Activated naive CD4-positive, alpha-beta T cell treated with anti-CD3 and anti-CD28 coated beads, Interleukin-2, amount 50 U/mL, for 16 hours (primary cell): ENCODE measurements at regions not wholly inside any gene's neighbourhood (a gene's known extent, or its start where the extent isn't known, plus 50 kb on each side); places are given as distances from the start of the nearest gene placed in this dataset.
"Not testable (repeated sequence)": the region's sequence is repeated elsewhere in the genome, so short reads cannot be mapped to it uniquely, and the experiment has no call there.

Experiments
- DNase-seq: peaks from one replicate; pipeline ENCODE4 v3.0.0-alpha.2; 2020

DNA sequence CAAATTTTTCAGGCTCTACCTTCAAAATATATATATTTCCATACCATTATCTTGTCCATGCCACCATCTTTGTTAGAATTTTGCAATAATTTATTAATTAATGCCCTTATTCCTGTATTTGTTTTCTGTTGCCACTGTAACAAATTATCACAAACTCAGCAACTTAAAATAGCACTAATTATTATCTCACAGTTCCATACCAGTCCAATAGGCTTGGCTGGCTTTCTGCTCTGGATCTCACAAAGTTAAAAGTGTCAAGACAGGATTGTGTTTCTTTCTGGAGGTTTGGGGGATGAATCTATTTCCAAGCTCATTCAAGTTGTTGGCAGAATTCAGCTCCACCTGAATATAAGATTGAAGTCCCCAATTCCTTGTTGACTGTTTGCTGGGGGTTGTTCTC is 58.6 kb upstream of the SLC38A4 start:
- no peak for DNase-seq

DNA sequence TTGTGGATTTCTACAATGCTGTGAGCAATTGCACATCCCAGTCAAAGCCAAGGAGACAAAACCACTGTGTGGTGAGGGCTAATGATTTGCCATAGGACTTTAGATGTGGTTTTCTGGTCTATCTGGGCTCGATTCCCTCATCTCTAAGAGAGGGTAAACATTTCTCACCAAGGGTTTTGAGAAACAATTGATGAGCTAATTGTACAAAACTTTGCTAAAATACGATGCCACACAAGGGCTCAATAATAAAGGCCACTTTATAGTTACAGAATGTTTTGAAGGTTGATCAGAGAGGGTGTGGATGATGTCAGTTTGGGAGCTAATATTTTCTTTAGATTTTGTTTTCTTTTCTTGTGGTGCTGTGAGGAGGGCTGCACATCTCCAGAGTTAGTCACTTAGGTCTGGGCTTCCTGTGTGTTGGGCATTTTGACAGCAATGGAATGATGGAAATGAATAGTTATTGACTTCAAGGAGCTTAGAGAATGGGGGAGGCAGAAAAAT is 60.8 kb upstream of the SLC38A4 start:
- no peak for DNase-seq

DNA sequence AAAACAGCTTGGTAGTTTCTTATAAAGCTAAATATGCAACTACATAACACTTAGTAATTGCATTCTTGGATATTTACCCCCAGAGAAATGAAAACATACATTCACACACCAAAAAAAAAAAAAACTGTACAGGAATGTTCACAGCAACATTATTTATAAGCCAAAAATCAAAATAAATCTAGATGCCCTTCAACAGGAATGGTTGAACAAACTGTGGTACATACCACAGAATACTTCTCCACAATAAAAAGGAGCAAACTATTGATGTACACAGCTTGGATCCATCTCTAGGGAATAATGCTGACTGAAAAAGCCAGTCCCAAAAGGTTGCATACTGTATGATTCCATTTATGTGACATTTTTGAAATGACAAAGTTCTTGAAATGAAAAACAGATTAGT is 62.1 kb upstream of the SLC38A4 start:
- DNase-seq: no peak

DNA sequence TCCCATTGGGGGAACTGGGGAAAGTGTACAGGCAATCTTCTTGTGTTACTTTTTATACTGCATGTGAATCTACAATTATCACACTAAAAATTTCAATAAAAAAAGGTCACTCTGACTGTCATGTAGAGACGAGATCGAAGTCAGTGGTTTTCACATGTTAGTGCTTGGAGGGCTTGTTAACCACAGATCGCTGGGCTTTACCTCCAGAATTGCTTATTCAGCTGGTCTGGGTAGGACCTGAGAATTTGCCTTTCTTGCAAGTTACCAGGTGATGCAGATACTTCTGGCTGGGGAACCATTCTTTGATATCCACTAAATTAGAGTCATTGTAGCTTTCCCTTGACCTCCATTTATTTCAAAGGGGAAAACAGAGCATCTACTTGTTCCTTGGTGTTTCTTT is 62.8 kb upstream of the SLC38A4 start:
- DNase-seq: no peak

DNA sequence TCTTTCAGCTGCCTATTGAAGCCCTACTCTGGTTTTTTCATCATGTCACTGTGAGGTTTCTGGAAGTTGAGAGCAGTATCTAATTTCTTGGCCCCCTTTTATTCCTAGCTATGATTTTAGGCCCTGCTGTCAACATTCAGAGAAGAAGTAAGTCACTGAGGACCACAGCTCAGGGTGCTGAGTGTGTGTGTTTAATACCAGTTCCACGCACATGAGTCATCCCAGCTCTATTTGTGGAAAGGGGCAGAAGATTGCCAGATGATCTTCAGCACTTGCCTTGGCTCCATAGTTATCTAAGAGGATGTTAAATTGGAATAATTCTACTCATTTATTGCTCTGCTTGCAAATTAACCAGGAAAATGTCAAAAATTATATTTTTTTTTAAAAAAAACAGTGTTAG is 65.5 kb upstream of the SLC38A4 start:
- DNase-seq: no peak

DNA sequence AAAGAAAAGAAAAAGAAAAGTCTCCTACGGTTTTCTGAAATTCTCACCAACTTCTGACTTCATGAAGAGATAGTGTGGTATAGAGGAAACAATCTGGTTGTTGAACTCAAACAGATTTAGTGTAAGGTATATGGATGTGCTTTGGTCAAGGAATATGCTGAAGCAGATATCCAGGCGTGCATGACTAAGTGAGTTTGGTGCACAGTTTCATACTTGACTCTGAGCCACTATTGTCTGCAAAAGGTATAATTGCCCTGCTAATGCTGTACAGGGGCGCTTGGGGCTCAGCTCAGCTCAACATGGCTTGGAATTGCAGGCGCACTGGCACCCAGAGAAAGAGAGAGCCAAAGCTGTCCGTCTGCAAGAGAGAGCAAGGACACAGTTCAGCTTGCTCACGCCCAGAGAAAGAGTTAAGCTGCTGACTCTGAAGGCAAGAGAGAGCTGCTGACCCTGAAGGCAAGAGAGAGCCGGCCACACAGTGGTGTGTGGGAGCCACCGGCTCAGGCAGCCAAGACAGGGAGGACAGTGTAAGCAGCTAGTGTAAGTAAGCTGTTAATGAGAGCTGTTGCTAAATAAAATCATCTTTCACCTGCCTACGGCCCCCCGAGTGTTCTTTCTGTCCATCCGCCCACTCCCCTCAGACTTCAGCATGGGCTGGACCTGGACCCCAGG is 66.4 kb upstream of the SLC38A4 start:
- DNase-seq: no peak

DNA sequence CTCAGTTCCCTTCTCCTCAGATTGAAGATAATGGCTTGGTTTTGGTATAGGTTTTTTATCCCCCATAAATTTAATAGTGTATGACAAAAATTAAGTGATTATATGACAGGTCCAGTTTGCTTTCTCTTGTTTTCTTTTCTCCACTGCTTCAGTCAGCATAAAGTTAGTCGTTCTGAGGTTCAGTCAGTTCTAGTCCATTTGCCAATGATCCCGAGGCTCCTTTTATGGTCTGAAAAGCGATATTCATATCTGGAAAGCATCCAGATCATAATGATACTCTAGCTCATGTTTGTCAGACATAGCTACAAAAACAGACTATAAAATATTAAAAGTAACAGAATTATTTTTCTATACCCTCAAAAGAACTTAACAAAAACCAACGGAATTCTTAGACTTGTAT is 67.1 kb upstream of the SLC38A4 start:
- DNase-seq: no peak

DNA sequence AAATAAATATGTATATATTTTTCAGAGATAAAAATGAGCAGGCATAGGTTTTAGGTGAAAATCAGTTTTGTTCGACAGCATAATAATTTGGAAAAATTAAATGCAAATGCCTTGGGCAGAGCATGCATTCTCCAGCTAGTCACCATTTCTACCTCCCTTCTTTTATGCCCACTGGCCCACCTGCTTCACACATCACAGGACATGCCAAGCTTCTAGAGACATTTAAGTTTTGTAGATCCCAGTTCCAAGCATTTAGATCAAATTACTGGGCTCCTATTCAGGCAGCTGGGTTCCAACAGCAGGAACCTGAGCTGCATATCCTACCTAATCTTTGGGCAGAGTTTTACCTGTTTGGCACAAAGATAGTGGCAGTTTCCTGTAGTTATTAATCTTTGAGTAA is 67.6 kb upstream of the SLC38A4 start:
- no peak for DNase-seq

DNA sequence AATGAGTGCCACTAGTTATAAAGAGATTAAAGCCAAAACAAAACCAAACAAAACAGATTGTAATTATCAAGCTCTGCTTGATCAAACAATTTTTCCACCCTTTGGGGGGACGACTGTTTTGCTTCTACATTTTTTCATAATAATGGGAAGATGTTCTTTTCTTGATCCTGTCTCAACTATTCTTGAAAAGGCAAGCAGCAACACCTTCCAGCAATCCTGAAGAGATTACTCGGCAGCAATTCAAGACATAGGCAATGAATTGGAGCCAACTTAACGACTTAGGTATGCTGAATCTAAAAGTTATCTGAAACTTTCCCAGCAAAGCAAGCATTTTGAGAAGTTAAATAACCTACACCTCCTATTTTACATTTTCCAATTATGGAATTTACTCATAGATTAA is 69.9 kb upstream of the SLC38A4 start:
- DNase-seq: no peak

DNA sequence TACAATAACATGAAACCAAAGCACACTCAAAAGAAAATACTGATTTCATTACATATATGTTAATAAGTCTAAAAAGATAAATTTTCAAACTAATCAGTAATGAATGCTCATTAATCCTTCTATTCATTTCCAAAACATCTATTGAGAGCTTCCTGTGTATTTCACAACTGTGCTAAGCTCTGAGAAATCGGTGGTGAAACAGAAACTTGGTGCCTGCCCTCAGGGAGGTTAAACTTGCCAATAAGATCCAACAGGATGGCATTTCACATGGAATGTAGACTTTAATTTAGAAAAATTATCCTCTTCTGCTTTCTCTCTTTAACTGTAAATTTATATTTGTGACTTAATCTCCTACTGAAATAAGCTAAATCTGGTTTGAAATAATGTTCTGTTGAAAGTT is 70.9 kb upstream of the SLC38A4 start:
- no peak for DNase-seq

DNA sequence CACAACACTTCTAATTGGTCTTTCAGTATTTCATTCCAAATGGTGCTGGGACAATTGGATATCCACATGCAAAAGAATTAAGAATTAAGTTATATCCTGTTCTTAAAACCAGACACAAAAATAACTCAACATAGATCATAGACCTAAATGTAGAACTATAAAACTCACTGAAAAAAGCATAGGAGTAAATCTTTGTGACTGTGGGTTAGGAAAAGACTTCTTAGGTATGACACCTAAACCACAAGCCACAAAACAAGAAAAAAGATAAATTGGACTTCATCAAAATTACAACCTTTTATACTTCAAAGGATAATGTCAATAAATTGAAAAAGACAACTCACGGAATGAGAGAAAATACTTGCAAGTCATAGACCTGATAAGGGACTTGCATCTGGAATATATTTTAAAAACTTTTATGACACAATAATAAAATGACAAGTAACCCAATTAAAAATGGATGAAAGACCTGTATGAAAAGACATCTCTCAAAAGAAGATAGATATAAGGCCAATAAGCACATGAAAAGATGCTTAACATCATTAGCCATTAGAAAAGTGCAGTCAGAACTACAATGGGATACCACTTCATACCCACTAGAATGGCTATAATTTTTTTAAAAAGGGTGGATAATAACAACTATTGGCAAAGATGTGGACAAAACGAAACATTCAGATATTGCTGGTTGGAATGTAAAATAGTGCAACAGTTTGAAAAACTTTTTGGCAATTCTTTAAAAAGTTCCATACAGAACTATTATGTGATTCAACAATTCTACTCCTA is 72.5 kb upstream of the SLC38A4 start:
- DNase-seq: no peak

DNA sequence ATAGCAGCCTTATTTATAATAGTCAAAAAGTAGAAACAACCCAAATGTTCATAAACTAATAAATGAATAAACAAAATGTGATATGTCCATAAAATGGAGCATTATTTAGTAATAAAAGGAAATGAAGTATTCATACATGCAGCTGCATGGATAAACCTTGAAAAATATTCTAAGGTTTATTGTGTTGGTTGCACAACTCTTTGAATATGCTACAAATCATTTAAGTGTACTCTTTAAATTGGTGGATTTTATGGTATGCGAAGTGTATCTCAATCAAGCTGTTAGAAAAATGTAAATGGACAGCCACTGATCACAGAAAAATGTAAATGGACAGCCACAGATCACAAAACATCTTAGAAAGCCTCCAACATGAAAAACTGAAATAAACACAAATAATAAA is 73.2 kb upstream of the SLC38A4 start:
- no peak for DNase-seq

DNA sequence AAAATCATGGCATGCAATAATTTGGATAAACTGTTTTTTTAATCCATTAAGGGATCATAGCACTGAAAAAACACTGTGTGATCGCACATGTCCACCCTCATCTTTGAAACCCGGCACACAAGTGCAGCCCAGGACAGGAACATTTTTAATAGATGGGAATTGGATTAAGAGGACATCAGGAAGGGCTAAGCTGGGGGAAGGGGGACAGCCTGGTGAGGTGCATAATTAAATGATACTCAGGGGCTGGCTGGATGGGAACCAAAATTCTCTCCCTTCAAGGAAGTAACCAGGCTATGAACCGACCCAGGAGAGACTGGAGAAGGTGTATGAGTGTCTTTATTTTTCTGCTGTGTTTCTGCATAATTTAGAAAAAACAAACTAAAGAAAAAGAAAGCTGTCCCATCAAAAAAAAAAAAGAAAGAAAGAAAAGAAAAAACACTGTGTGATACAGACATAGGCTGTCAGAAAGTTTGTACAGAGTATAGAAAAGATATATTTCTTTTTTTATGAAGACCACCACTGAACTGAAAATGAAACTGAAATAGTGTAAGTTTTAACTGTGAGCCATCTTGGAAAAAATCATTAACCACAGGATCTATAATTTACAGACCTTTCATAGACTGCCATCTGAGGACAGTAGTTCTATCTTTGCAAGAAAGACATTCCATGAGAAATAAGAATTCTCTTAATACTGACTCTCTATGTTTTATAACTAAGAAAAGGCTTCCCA is 75.1 kb upstream of the SLC38A4 start:
- DNase-seq: no peak

DNA sequence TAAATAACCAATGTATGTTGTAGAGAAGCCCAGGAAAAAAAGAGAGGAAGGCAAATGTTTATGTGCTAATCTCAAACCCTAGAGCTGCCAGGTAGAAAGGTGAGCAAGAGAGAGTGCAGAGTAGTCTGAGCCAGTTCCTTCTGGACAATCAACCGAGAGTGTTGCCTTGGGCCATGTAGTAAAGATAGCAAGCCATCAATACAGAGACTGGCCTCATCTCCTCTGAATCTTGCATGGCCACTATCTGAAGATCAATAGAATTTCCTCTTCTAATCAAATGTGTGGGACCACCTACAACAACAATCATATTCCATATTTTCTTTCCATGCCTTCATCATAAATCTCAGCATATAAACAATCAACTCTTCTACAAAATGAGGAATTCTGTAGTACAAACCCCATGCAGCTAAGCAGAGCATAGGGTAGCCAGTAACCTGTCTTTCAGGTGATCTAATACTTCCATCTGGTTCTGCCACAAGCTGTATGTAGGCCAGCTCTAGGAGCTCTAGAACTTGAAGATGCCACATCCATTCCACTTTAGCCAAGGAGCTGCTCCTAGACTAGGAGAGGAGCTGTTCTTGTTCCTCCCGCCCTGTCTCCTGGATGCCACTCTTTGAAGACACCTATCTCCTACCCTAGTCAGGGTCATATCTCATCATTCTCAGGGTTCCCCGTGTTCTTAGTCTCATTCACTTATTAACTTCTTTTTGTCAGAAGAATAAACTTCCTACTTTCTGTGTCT is 75.8 kb upstream of the SLC38A4 start:
- no peak for DNase-seq

DNA sequence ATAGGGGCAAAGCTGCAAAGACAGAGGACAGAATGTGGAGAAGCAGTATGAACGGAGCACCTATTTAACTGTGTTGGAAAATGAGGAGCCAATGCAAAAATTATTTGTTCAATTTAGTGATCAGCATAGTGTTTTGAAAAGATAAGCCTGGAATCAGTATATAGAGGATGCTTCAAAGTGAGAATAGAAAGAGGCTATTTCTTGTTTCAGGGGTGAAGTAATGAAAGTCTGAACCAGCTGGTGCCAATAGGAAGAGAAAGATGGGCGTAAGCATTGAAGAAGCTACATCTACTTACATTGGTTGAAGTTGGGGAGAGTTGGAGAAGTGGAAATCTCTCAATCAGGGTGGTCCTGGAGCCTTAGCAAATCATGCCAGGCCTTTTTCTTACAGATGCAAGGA is 77.3 kb upstream of the SLC38A4 start:
- no peak for DNase-seq

DNA sequence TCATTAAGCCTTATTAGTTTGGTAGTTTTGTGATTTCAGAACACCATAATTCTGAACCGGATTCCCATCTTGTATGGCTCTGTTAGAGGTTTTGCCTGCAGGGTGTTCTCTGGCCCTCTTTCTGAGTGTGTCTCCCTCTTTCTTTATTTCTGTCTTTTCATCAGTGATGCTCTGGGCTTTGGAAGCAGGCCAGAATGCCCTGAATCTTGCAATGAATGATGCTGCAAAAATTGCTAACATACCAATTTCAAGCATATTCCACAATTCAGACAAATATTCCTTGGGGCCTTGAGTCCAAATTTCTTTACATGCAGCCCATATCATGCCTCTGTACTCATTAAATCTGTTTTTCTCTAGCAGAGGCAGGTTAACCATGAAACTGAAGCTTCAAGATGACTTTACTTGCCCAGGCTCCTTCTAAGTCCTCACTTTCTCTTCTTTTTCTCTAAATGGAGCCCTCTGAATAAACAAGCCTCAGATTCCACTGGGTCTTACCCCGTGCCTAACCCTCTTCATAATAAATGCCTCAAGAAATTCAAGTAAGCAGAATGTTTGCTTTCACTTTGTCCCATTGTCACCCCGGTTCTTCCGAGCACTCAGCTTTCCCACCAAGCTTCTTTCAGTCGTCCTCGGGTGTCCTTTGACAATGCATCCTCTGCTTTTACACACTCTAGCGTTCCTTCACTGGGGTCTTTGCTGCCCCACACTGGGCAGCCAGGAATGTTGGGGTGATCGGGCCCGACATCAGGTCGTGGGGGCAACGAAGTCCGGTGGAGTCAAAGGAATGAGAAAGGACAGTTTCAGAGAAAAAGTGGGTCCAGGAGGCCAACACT is 78.8 kb upstream of the SLC38A4 start:
- no peak for DNase-seq

DNA sequence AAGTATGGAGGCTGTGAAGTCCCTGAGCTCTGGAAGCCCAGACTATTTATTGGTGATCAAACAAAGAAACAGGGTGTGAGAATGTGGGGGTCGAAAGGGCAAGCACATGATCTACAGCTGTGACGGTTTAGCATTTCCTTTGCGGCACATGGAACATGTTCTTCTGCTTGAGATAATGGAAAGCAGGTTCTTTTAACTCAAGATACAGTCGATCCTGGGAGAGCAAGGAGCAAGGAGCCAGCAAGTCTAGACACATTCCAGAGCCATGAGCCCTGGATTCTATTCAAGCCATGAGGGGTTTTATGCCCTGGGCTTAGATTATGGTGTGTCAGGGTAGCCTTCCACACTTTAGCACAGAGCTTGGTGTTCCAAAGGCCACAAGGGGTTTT is 79.4 kb upstream of the SLC38A4 start:
- not testable (repeated sequence) for DNase-seq

DNA sequence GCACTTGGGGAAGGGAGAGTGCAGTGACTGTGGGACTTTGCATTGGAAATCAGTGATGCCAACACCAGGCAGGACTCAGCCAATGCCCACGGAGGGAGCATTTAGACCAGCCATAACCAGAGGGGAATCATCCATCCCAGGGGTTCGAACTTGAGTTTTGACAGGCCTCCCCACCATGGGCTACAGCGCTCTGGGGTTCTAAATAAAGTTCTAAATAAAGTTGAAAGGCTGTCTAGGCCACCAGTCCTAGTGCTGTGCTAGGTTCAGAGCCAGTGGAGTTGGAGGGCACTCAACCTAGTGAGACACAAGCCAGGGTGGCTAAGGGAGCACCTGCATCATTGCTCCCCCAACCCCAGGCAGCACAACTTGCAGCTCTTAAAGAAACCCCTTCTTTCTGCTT is 82.0 kb upstream of the SLC38A4 start:
- DNase-seq: no peak

DNA sequence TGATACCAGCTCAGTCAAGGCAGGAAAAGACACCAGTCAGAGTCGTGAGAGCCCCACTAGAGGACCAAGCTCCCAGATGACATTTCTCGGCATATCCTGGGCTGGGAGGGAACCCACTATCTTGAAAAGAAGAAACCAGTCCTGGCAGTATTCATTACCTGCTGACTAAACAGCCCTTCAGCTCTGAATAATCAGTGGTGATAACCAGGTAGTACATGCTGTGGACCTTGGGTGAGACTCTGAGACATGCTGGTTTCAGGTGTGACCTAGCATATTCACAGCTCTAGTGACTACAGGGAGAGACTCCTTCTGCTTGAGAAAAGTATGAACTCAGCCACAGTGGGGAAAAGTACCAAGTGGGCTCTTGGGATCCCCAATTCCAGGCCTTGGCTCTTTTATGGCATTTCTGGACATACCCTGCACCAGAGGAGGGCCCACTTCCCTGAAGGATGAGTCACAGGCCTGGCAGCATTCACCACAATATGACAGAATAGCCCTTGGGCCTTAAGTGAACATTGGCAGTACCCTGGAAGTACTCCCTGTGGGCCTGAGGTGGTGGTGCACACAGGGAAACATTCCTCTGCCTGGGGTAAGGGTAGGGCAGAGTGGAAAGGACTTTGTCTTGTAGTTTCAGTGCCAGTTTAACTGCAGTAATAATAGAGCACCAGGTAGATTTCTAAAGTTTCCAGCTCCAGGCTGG is 82.6 kb upstream of the SLC38A4 start:
- DNase-seq: no peak

DNA sequence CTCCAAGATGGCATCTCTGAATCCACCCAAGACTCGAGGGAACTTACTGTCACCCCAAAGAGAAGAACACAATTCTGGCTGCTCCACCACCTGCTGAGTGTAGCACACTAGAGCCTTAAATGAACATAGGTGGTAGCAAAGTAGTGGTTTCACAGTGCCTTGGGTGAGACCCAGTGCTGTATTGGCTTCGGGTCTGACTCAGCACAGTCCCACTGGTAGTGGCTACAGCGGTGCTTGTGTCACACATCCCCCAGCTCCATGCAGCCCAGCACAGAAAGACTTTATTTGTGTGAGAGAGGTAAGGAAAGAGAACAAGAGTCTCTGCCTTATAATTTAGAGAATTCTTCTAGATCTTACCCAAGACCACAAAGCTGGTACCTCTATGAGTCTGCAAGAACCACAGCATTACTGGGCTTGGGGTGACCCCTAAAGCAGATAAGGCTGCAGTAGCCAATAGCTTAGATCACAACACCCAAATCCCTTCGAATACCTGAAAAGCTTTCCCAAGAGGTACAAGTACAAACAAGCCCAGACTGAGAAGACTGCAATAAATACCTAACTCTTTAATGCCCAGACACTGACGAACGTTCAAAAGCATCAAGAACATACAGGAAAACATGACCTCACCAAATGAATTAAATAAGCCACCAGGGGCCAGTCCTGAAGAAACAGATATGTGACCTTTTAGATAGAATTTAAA is 83.3 kb upstream of the SLC38A4 start:
- DNase-seq: no peak

DNA sequence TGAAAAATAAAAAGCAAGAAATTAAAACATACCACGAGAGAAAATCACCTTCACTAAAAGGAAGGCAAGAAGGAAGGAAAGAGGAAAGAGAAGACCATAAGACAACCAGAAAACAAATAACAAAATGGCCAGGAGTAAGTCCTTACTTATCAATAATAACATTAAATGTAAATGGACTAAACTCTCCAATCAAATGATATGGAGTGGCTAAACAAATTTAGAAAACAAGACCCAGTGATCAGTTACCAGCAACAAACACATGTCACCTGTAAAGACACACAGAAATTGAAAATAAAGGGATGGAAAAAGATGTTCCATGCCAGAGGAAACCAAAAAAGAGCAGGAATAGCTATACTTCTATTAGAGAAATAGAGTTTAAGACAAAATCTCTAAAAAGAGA is 85.0 kb upstream of the SLC38A4 start:
- DNase-seq: no peak
